NCI-H1694 treated with DMSO at 0.1 percent for 48 hours (cell line): ENCODE measurements at regions not wholly inside any gene's neighbourhood (a gene's known extent, or its start where the extent isn't known, plus 50 kb on each side); places are given as distances from the start of the nearest gene placed in this dataset.
A peak's percentile ranks its signal among the peaks of the same experiment; 100 is the strongest.

Experiments
- DNase-seq: peaks from one replicate; lab custom pipeline; 2025; lab: John Stamatoyannopoulos, UW

DNA sequence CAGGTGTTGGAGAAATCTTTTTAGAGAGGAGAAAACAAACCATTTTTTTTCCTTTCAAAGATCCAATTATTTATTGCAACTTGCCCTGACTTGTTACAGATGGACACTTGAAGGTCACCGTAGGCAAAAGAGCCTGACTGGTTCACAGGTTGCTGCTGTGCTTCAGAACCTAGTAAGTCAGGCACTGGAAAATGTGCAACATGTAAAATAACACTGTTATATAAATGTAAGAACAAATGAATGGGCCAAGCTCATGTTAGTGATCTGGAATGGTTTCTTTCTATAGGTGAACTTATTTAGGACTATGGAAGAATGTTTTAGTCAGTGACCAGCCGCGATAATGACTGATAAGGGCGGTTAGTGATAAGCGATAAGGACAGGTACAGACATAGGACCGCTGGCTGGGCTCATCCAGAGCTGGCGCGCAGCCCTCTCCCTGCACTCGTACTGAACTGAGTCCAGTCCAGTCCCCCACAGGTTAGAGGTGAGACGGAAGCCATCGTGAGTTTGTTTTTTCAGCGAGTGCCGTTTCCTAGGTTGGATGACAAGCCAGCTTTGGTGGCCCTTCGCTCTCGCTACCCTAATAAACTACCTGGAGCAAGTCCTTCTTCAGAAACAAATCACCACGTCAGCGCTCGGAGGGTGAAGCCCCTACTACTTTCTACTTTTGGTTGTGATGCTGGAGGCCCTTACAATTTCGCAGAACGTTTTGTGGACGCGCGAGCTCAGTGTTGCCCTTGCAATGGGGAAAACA lies 94.4 kb upstream of the PRDM1 start:
- no peak for DNase-seq

DNA sequence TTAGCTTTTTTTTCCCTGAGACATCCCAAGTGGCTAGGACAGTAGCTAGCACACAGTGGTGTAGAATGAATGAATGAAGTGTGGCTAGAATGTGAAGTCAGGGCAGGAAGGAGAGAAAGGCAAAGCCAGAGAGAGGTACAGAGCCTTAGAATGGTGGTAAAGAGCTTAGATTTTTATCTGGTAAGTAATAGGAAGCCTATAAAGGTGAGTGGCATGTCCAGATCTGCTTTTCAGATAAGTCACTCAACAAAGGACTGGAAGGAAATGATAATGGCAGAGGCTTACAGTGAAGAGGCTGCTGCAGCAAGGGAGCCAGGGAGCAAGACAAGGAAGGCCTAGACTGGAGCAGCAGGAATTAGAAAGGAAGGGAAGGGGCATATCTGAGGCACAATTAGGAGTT lies 96.0 kb upstream of the PRDM1 start:
- no peak for DNase-seq

DNA sequence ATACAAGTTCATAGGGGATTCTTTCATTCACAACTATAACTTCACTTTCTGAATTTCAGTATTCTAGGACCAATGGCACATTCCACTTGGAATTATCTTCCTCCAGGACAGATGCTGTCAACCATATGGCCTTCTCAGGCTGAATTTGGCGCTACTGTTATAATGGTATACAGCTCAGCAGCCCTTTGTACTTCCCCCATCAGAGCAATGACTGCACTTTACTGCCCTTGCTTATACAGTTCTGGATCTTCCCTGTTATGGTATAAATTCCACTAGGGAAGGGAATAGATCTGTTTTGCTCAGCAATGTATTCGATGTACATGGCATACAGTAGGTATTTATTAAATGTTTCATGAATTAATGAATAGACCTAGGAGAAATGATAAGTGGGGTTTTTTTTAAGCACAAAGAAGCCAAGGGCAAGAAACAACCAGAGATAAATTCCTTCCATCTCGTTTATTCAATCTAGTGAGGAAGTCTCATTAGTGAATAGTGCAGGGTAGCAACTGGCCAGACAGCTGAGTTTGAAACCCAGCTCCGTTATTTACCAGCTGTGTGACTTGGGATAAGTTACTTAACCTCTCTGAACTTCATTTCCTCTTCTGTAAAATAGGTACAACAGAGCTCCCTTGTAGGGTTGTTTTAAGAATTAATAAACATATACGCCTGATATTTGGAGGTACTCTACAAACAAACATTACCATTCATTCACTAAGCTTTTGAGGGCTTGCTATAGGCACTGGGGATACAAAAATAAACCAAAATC lies 97.1 kb upstream of the PRDM1 start:
- peak; percentile 65 for DNase-seq

GRCh38 chr6:105988321-105988720 lies 97.8 kb upstream of the PRDM1 start:
- DNase-seq, result no peak

GRCh38 chr6:105987516-105987915 lies 98.6 kb upstream of the PRDM1 start:
- no peak for DNase-seq

DNA sequence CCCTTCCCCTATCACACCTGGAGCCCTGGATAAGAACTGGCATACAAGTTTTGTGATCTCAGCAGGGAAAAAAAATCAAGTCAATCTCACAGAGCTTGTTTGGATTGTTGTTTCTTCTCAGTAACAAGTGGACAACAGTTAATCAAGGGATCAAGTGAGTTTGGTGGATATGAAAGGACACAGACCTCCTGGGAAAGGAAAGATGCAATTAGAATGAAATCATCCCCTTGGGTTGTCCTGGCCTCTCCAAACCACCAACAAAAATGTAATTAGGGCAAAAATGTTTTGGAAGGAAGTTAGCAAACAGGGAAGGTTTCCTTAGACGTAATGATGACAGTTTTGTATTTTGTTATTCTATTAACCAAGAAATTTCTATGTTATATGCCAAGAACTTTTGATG lies 99.1 kb upstream of the PRDM1 start:
- DNase-seq, result no peak

DNA sequence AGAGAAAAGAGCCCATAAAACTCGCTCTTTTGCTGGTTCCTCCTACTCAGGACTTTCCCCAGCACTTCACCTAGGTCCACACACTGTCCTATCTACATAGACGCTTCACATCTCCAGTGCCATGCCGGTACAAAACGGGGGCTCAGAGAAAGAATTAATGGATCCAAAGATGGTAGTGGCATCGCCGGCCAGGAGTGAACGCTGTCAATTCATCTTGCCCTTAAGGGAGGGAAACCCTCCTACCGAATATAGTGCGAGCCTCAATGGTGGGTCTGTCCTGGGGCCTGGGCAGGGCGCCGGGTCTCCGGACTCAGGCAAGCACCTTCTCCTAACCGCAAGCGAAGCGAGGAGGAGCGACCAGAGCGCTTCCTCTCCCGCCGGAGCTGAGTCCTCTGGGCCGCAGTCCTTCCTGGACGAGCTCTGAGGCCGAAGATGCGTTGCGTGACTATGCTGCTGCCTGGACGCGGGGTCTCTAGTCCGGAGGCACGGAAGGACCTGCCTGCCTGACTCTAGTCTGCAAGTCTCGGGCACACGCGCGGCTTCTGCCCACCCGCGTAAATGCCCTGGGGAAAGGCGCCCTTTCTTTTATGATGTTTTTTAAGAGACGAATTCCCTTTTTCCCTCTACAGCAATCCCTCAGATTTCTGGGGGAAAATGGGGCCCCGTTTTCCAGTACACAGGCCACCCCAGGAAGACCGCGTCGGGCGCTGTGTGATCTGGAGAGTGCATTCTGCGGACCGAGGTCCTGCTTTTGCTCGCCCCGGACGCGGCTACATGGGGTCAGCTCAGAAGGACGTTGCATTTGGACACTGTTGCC lies 100.1 kb upstream of the PRDM1 start:
- no peak for DNase-seq

DNA sequence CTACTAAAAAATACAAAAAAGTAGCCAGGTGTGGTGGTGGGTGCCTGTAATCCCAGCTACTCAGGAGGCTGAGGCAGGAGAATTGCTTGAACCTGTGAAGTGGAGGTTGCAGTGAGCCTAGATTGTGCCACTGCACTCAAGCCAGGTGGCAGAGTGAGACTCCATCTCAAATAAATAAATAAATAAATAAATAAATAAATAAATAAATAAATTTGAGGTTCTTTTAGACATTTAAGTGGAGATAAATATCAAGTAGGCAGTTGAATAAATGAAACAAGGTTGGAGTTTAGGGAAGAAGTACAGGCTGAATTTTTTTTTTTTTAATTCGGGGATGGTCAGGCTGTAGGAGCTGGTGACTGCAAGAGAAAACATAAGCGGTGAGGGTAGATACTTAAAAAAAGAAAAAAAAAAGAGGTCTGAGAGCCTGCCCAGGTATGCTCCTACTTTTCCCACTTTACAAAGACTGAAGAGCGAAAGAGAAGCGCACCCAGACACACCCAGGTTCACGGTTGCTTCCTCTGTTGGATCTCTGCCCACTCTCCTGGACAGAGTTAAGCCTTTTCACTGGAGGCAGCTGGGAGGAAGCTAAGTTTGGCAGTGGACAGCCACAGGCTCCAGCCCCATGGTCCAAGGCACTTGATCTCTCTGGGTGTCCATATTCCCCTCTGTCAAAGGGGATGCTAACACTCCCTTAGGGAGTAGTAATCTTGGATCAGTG lies 100.9 kb upstream of the PRDM1 start:
- no peak for DNase-seq

DNA sequence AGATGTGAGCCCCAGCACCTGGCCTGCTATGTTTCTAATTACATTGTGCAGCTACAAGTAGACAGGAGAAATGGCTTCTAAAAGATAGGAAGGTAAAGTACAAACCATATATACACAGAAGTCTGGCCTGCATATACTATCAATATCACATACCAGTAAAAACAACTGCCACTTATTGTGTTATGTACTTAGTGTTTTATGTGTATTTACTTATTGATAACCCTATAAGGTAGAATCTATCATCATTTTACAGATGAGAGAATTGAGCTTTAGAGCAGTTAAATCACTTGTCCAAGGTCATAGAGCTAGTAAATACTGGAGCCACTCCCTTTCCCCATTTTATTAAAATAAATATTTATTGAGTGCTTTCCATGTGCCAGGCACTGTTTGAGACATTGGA lies 102.4 kb upstream of the PRDM1 start:
- DNase-seq, result no peak

DNA sequence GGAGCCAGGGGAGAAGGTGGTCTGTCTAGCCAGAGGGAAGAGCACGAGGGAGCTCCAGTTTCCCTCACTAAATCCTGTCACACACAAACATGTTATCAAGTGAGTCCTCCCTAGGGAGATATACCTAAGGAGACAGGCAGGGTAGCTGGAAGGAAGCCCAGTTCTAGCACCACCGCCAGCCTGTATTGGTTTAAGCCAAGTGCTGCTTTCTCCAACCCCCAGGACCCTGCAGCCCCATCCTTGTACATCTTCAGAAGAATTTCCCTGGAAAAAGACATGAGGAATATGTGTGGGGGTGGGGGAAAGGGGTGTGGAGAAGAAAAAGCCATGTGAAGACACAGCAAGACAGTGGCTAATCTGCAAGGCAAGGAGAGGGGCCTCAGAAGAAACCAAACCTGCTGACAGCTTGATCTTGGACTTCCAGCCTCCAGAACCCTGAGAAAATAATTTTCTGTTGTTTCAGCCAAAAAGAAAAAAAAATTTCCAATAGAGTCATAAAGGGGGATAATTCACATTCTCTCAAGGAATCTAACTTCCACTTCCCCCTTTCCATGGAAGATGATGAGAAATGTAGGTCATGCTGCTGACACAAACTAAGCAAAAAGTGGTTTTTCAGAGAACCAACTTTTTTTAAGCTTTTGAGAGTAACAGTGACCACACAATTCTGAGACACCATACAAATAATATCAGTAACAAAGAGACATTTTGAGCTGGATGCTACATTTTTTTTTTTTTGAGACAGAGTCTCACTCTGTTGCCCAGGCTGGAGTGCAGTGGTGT lies 103.2 kb upstream of the PRDM1 start:
- DNase-seq, result no peak

GRCh38 chr6:105981888-105982358 lies 104.2 kb upstream of the PRDM1 start:
- DNase-seq, result no peak

DNA sequence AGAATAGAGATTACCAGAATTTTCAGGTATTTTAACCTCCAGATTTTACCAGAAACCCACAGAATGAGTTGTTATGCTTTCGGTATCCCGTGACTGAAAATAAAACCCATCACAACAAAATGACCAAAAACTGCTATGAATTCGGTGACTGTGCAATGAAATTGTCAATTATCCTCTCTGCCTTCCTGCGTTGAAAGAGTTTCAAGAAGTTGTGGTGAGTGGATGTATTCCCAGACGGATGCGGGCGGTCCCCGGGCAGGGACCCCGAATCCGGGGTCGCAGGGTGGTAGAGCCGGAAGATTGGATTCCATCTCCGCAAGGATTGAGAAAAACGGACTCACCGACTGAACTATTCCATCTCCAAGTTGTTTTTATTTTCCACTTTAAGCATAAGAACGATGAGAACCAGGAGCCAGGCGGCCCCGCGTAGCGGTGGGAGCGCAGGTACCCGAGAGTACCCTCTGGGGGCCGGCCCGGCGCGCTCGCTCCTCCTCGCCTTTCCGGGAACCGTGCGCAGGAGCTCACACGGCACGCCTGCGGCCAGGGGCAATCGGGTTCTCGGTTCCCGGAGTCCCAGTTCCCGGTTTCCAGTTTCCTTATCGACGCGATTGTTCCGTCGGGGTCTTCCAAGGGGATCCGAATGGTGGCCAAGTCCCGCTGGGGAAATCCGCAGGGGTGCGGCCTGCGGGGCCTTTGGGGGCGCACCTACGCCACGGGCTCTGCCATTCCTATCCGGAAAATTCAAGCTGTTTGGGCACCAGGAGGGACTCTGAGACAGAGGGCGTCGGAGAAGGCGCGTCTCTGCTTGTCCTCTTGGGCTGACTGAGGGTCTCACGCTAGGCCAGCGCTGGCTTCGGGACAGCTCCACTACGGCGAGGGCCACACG lies 104.9 kb upstream of the PRDM1 start:
- DNase-seq, result no peak

GRCh38 chr6:105978974-105979373 lies 107.2 kb upstream of the PRDM1 start:
- DNase-seq, result no peak

- no peak for DNase-seq
Measured at GRCh38 chr6:105977934-105978504, 108.1 kb upstream of the PRDM1 start.

DNA sequence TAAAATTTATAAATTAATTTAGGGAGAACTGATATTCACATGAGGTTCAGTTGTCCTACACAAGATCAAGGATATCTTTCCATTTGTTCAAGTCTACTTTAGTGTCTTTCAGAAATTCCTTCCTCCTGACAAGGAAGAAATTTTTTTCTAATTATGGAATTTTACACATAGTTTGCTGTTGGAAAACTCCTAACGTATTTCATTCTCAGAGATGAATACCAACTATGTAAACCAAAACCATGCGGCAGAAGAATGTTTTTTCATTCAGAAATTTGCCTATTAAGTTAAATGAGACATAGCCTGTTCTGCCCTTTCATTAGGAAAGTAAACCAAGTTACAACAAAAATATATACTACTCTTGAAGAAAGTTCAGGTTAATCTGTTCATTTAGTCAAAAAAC lies 111.2 kb upstream of the PRDM1 start:
- no peak for DNase-seq

GRCh38 chr6:105972440-105972839 lies 113.7 kb upstream of the PRDM1 start:
- no peak for DNase-seq

GRCh38 chr6:105968603-105969333 lies 117.4 kb upstream of the PRDM1 start:
- DNase-seq, result no peak

DNA sequence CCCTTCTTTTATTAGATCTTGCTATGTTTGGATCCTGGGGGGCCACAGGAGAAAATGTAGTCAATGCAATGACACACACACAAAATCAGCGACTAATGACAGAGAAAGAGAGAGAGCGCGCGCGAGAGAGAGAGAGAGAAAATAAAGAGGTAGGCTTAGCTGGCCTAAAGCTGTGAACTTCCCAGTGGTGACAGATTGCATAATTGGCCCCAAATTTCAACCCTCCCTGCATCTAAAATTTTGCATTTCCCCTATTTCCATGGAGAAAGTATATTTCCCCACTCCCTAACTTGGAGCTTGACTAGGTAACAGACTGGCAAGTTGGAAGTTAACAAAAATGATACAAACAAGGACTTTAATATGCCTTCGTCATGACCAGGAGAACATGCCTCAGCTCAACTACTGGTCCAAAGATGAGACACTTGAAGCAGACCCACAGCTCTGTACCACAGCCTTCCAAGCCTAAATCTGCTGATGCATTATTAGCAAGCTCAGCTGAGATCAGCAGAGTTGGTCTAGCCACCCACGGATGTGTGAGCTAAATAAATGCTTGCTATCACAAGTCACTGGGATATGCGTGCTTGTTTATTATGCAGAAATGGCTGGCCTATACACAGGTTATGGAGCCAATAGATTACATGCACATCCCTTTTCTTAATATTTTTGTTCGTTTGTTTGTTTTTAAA lies 118.1 kb upstream of the PRDM1 start:
- DNase-seq, result no peak

DNA sequence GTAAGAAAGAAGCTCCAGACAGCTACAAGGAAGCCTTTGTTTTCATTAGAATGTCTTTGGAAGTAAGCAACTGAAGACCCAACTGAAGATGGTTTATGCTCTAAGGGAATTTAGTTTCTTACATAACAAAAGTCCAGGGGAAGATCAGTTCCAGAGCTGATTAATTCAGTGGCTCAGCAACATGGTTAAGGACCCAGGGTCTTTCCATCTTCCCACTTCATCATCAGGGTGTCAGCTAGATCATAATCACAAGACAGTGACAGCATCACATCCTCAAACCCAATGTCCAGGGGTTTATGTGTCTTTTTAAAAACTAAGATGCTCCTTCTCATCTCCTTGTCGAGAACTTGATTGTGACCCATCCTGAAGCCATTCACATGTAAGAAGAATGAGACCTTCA lies 119.7 kb upstream of the PRDM1 start:
- no peak for DNase-seq
